Endothelial cell of umbilical vein (primary cell): ENCODE measurements at regions not wholly inside any gene's neighbourhood (a gene's known extent, or its start where the extent isn't known, plus 50 kb on each side); places are given as distances from the start of the nearest gene placed in this dataset.

ENCODE experiments used
- BruUV-seq: library from RNA; stranded (reverse); fragments of 400-500 nt; replicated peaks from 2 replicates; lab custom pipeline; 2021; lab: Mats Ljungman, UMichigan
- CTCF ChIA-PET: fragments of 300-600, 350-600 bp; sonication (Branson Sonifier 250); formaldehyde crosslinking; loops from one replicate; lab custom pipeline; 2021; ENCODE audit warnings: antibody characterized with exemption, inconsistent platforms; lab: Charles Lee
- POLR2A ChIA-PET: fragments of 300-600, 350-600 bp; sonication (Branson Sonifier 250); formaldehyde crosslinking; loops from one replicate; lab custom pipeline; 2021; ENCODE audit warnings: antibody characterized with exemption, inconsistent platforms; lab: Charles Lee
- DNase-seq: peaks from one replicate; pipeline ENCODE4 v3.0.0-alpha.2; 2011; ENCODE audit warnings: low read depth, low spot score
- FAIRE-seq: peaks from 2 replicates; lab custom pipeline; 2011; peaks lifted over from hg19 to GRCh38; lab: Jason Lieb, UNC
- H2AFZ ChIP-seq: 2 replicates; pipeline ENCODE4 v1.6.0; 2012; ENCODE audit warnings: low read depth, low read length, control low read depth, inconsistent platforms
- H3K27ac ChIP-seq: 2 replicates; pipeline ENCODE4 v1.5.1; 2011; ENCODE audit warnings: low read depth, mild to moderate bottlenecking, control low read depth, low read length, moderate library complexity; ENCODE audit not compliant: insufficient read depth
- H3K27me3 ChIP-seq, 2 experiments: 2 replicates each; pipeline versions ENCODE4 v1.6.0 to v1.6.1; 2011; ENCODE audit warnings: low read length in 2 of 2, mixed read lengths in 1 of 2; ENCODE audit not compliant: control insufficient read depth in 2 of 2, insufficient read depth in 2 of 2
- H3K36me3 ChIP-seq, 2 experiments: 2 replicates in 1 of 2; 3 replicates in 1 of 2; pipeline ENCODE4 v1.5.1; 2011; ENCODE audit warnings: low read length in 2 of 2, mild to moderate bottlenecking in 1 of 2, moderate library complexity in 1 of 2; ENCODE audit not compliant: control insufficient read depth in 2 of 2, insufficient read depth in 2 of 2; ENCODE audit errors: extremely low read depth in 1 of 2
- H3K4me1 ChIP-seq: 3 replicates; pipeline ENCODE4 v1.5.1; 2011; ENCODE audit warnings: mild to moderate bottlenecking, low read length; ENCODE audit not compliant: control insufficient read depth, insufficient read depth; ENCODE audit errors: extremely low read depth
- H3K4me2 ChIP-seq: 2 replicates; pipeline ENCODE4 v1.6.1; 2011; ENCODE audit warnings: low read length, control low read depth, mixed read lengths; ENCODE audit not compliant: insufficient read depth
- H3K4me3 ChIP-seq, 3 experiments: fragments of 200-600 bp in 1 of 3; sonication (generic), shearing (Covaris generic) in 1 of 3; replicated peaks in 1 of 3; 2 replicates each; pipeline ENCODE4 v1.5.1; 2011 to 2016; ENCODE audit warnings: control low read depth in 3 of 3, low read length in 3 of 3, mild to moderate bottlenecking in 2 of 3, inconsistent platforms in 1 of 3, low read depth in 1 of 3, moderate library complexity in 1 of 3; ENCODE audit not compliant: insufficient read depth in 1 of 3
- H3K79me2 ChIP-seq: 2 replicates; pipeline ENCODE4 v1.6.0; 2012; ENCODE audit warnings: low read length, inconsistent platforms; ENCODE audit not compliant: control insufficient read depth, insufficient read depth
- H3K9ac ChIP-seq: replicated peaks from 2 replicates; pipeline ENCODE3; 2011; ENCODE audit warnings: low read length, control low read depth; ENCODE audit not compliant: insufficient read depth; ENCODE audit errors: extremely low read depth
- H3K9me1 ChIP-seq: replicated peaks from 3 replicates; pipeline ENCODE4 v1.6.0; 2011; ENCODE audit warnings: mild to moderate bottlenecking, low read length; ENCODE audit not compliant: control insufficient read depth, insufficient read depth; ENCODE audit errors: extremely low read depth
- H3K9me3 ChIP-seq: replicated peaks from 2 replicates; pipeline ENCODE4 v1.5.1; 2012; ENCODE audit warnings: low read length, inconsistent platforms; ENCODE audit not compliant: control insufficient read depth, insufficient read depth
- H4K20me1 ChIP-seq: replicated peaks from 2 replicates; pipeline ENCODE3; 2011; ENCODE audit warnings: mild to moderate bottlenecking, low read length; ENCODE audit not compliant: control insufficient read depth, insufficient read depth; ENCODE audit errors: extremely low read depth
- EZH2 ChIP-seq: IDR thresholded peaks from 2 replicates; pipeline ENCODE4 v1.6.1; 2012; ENCODE audit warnings: borderline replicate concordance, low read depth, mild to moderate bottlenecking, moderate library complexity, low read length, inconsistent platforms; ENCODE audit not compliant: severe bottlenecking
- FOS ChIP-seq: IDR thresholded peaks from 2 replicates; pipeline ENCODE4 v1.6.1; 2011; ENCODE audit warnings: mild to moderate bottlenecking, low read length, moderate library complexity, borderline replicate concordance; ENCODE audit not compliant: insufficient read depth
- GATA2 ChIP-seq: IDR thresholded peaks from 2 replicates; pipeline ENCODE4 v1.7.0; 2011; ENCODE audit warnings: low read depth, mild to moderate bottlenecking, moderate library complexity, mixed read lengths, low read length; ENCODE audit not compliant: insufficient read length, insufficient read depth
- JUN ChIP-seq: IDR thresholded peaks from 2 replicates; pipeline ENCODE4 v1.6.1; 2011; ENCODE audit warnings: borderline replicate concordance, low read depth; ENCODE audit not compliant: insufficient read length, insufficient read depth
- MYC ChIP-seq: IDR thresholded peaks from one replicate; pipeline ENCODE4 v1.6.1; 2011; ENCODE audit warnings: mild to moderate bottlenecking, low read depth, low read length
- POLR2A ChIP-seq: IDR thresholded peaks from 2 replicates; pipeline ENCODE4 v1.6.1; 2012; ENCODE audit warnings: low read depth, mild to moderate bottlenecking, control low read depth, low read length
- POLR2AphosphoS5 ChIP-seq: IDR thresholded peaks from 2 replicates; pipeline ENCODE4 v1.6.1; 2012; ENCODE audit warnings: low read depth, mild to moderate bottlenecking, control low read depth, low read length, moderate library complexity; ENCODE audit not compliant: insufficient read depth
- dilution Hi-C: fragments of 300-500 bp; cut with MboI; formaldehyde crosslinking; loops from one replicate; pipeline ENCODE4 v1.15.0; 2019; ENCODE audit warnings: low sequenced_read_pairs; ENCODE audit not compliant: extremely low pct_ligation_motif_present
- intact Hi-C: fragments of 100-400 bp; cut with micrococcal nuclease; formaldehyde crosslinking; loops from one replicate; pipeline ENCODE4 v1.10.0; 2022
- TF ChIP-seq, protein P1 (sequence below): IDR thresholded peaks from 2 replicates; pipeline ENCODE4 v1.6.1; 2011; ENCODE audit not compliant: insufficient read depth, insufficient read length
- TF ChIP-seq, protein P2 (sequence below), 2 donors: IDR thresholded peaks; 1 replicate in 1 of 2; 2 replicates in 1 of 2; pipeline ENCODE4 v1.5.1; 2011; ENCODE audit warnings: low read length in 2 of 2, mild to moderate bottlenecking in 2 of 2, moderate library complexity in 2 of 2, control low read depth in 1 of 2, inconsistent platforms in 1 of 2, low read depth in 1 of 2; ENCODE audit not compliant: insufficient read depth in 1 of 2; ENCODE audit errors: extremely low read depth in 1 of 2

DNA sequence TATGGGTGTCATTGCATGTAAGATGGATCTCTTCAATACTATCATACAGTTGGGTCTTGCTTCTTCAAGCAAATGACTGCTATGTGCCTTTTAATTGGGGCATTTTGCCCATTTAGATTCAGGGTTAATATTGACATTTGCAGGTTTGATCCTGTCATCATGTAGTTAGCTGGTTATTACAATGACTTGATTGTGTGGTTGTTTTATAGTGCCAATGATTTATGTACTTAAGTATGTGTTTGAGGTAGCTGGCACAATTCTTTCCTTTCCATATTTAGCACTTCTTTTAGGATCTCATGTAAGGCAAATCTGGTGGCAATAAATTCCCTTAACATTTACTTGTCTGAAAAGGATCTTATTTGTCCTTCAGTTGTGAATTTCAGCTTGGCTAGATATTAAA, 267.5 kb downstream of the VGLL3 start:
- ChIA-PET CTCF (interaction anchor here (1.1 kb wide), 1 partner anchor 21 kb away, joined by 4 read pairs; no protein-coding TSS in a partner anchor), POLR2A (no interaction called here)
- Histone ChIP-seq H3K9me1 (no peaks in the 10 kb centered on the region), H4K20me1 (no peaks in the 10 kb centered on the region), H3K4me3 (no peak overlapping the region), H3K4me1 (no peaks in the 10 kb centered on the region), H3K27ac (no peak overlapping the region), H3K27me3 (no peaks in the 10 kb centered on the region), H3K9ac (no peak overlapping the region), H3K9me3 (no peaks in the 10 kb centered on the region), H3K36me3 (no peaks in the 10 kb centered on the region), H2AFZ (no peak overlapping the region), H3K4me2 (no peak overlapping the region), H3K79me2 (no peaks in the 10 kb centered on the region)
- no peak for DNase-seq
- intact Hi-C loops = no loop called here
- no peak for FAIRE-seq
- no TSS peak for BruUV-seq
- dilution Hi-C loops = no loop called here
- TF ChIP-seq, protein P1, sequence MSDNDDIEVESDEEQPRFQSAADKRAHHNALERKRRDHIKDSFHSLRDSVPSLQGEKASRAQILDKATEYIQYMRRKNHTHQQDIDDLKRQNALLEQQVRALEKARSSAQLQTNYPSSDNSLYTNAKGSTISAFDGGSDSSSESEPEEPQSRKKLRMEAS = no peak
- TF ChIP-seq FOS (no peak), POLR2AphosphoS5 (no peak), POLR2A (no peak), GATA2 (no peak), JUN (no peak), MYC (no peak), EZH2 (no peak)
- TF ChIP-seq, protein P2, sequence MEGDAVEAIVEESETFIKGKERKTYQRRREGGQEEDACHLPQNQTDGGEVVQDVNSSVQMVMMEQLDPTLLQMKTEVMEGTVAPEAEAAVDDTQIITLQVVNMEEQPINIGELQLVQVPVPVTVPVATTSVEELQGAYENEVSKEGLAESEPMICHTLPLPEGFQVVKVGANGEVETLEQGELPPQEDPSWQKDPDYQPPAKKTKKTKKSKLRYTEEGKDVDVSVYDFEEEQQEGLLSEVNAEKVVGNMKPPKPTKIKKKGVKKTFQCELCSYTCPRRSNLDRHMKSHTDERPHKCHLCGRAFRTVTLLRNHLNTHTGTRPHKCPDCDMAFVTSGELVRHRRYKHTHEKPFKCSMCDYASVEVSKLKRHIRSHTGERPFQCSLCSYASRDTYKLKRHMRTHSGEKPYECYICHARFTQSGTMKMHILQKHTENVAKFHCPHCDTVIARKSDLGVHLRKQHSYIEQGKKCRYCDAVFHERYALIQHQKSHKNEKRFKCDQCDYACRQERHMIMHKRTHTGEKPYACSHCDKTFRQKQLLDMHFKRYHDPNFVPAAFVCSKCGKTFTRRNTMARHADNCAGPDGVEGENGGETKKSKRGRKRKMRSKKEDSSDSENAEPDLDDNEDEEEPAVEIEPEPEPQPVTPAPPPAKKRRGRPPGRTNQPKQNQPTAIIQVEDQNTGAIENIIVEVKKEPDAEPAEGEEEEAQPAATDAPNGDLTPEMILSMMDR (IDR thresholded peaks at IDR 0.05; ENCODE audit: extremely low read depth in 1 of 2, insufficient read depth in 1 of 2, low read depth in 1 of 2, low read length in 2 of 2) = no peak
